NCI-H524 (cell line): ENCODE measurements at regions not wholly inside any gene's neighbourhood (a gene's known extent, or its start where the extent isn't known, plus 50 kb on each side); places are given as distances from the start of the nearest gene placed in this dataset.
A peak's percentile ranks its signal among the peaks of the same experiment; 100 is the strongest.

Experiments used
- DNase-seq, 2 experiments: peaks; one replicate each; lab custom pipeline; 2025; lab: John Stamatoyannopoulos, UW

DNA sequence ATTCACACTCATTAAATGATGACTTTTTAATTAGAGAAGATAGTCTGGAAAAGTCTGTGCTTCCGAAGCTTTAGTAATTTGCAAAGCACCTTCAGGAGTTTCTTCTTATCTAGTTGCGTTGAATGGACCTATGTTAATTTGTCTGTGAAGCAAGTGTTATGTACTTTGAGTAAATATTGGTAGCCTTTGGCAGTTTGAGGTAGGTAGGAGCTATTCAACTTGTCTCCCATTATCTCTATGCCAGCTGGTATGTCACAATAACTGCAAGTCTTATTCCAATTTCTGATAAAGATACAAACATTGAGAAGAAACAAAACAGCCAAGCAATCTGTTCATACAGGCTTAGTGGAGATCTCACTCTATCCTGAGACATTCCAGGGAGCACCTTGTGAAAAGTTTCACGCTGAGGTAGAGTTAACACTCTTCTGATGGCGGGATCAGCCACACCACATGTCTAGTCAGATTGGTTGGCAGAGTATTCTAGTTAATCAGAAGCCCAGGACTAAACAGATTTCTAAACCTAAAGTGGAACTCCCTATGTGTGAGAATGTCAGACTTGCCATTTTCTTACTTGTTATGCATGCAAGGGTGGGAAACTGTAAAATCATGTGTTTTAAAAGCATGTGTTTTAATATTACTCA, 219.8 kb upstream of the MANEA start:
- no peak for DNase-seq

DNA sequence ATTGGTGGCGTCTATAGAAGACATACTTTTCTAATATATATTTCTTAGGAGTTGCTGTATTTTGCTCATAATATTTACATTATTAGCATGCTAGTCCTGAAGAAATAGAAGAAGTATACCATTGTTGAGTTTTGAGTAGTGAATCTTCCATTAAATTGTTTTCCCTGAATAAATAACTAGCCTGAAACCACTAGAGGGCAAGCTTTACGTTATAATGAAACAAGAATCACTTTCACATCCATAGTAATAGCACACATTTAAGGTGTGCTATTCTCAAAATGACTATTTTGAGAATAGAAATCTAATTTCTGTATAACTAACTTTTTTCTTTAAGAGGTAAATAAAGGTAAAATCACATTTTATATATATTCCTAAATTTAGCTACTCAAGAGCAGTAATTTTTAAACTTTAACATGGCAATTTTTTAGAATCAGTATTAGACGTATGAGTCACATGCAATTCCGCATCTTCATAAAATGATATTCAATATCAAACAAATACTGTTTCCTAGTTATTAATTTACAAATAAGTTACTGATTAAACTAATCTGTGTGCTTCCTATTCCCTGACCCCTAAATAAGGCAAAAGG, 213.2 kb upstream of the MANEA start:
- peak; percentile 7 to 55 for DNase-seq

GRCh38 chr6:95365454-95365853, 211.9 kb upstream of the MANEA start:
- no peak for DNase-seq

DNA sequence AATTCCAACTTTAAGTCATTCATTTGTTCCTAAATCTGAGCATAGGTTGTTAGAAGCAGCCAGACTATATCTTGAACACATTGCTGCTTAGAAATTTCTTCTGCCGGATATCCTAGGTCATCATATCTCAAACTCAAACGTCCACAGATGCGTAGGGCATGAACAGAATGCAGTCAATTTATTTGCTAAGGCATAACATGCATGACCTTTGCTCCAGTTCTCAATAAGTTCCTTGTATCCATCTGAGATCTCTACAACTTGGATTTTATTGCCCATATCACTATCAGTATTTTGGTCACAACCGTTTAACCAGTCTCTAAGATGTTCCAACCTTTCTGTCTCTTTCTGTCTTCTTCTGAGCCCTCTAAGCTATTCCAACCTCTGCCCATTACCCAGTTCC, 210.9 kb upstream of the MANEA start:
- no peak for DNase-seq

GRCh38 chr6:95383878-95384277, 193.5 kb upstream of the MANEA start:
- DNase-seq, result no peak

DNA sequence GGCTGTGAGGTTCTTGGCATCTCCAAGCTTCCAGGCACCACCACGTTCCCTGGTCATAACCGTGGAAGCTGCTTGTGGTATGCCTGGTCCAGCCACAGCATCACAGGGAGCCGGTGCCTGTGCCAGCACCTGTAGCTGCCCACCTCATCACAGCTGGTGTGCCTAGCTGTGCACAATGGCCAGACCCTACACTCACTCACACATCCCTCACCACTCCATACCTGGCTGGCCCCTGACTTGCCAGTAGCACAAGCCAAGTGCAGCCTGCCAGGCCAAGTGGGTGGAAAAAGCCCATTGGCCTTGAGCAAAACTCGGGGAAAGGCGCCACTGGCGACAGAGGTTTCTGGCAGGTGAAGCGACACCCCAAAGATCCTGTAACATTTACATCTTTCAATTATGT, 192.3 kb upstream of the MANEA start:
- no peak for DNase-seq

DNA sequence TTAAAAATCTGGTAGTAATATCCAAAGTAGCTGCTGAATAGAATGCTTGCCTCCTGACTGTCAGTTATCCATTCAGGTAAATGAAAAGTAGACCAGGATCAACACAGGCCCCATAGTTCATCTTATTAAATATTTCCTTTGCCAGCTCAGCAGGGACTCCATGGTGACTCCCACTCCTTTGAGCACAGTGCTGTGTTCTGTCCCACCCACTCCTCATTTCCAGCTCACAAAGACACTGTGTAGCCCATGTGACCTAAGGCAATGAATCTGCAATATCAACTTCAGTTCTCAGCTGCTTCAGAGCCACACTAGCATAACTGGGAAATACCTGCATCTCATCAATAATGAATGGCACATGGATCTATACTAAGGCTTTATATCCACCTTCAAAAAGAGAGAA, 189.5 kb upstream of the MANEA start:
- DNase-seq, result no peak

GRCh38 chr6:95404777-95405176, 172.6 kb upstream of the MANEA start:
- no peak for DNase-seq

- DNase-seq, result no peak
These were observed 169.2 kb upstream of the MANEA start for GRCh38 chr6:95408111-95408510.

DNA sequence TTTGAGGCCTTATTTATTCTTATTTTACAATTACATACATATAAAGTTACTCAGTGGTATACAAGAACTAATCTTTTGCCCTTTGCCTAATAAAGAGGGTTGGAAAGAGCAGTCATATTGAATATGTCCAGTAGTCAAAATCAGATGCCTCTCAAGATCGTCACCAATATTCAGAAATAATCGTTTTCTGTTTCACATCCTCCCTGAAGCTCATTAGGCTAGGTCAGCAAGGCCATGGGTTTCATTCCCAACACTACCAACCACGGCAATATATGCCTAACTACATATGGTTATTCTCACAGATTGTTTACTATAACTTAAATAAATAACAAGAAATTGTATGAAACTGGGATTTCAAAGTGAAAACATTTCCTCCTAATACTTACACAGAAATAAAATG, 167.2 kb upstream of the MANEA start:
- DNase-seq, result no peak

GRCh38 chr6:95413789-95414188, 163.5 kb upstream of the MANEA start:
- no peak for DNase-seq

GRCh38 chr6:95417856-95418255, 159.5 kb upstream of the MANEA start:
- no peak for DNase-seq

DNA sequence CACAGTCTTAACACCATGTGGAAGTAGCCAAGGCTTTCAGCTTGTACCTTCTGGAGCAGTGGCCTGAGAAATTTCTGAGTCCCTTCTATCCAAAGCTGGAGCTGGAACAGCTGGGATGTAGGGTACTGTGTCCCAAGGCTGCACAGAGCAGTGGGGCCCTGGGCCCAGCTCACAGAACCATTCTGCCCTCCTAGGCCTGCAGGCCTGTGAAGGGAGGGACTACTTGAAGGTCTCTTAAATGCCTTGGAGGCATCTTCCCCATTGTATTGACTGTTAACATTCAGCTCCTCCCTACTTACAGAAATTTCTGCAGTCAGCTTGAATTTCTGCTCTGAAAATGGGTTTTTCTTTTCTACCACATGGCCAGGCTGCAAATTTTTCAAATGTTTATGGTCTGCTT, 156.5 kb upstream of the MANEA start:
- DNase-seq, result no peak

- DNase-seq, result no peak
These were observed 154.0 kb upstream of the MANEA start for GRCh38 chr6:95423331-95423730.

DNA sequence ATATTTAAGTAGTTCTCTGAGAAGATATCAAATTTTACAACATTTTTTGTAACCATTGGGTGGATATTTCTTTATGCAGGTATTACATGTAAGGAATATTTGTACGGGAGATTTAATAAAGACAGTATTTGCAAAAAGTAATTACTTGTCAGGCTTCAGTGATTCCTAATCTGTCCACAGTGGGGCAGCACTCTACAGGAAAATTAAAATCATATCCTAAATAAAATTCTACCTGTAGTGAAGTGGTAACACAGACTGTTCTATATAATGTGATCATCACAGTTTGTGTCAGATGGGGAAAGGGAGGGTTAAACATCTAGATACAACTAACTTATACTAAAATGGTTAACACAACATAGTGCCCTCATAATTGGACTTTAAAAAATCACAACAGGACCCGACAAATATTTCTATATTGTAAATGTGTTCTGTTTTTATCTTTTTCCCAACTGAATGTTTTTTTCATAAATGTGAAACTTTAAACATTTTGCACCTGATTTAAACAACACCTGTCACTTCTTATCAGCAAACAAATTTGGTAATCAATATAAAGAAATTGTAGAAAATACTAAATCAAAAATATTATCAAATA, 145.6 kb upstream of the MANEA start:
- peak in 1 of 2 experiments; percentile 51 for DNase-seq

DNA sequence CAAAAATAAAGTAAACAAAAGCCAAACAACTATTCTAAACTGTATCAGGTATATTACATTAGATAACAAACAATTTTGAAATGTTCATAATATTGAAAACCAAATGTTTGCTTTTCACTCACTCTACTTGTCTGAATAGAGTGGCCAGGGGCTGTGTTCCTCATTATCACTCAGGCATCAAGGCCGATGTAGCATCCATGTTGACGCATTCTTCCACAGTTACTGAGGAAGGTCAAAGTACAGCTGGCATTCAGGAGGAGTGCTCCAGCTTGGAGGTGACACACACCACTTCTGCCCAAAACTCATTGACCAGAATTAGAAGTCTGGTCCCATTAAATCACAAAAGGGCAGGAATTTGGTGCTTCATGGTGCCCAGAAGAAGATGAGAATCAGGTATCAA, 137.6 kb upstream of the MANEA start:
- no peak for DNase-seq

GRCh38 chr6:95448208-95448607, 129.1 kb upstream of the MANEA start:
- DNase-seq, result no peak

- no peak for DNase-seq
These were observed 107.8 kb upstream of the MANEA start for GRCh38 chr6:95469511-95469910.

- DNase-seq, result no peak
These were observed 98.4 kb upstream of the MANEA start for GRCh38 chr6:95478941-95479340.

- DNase-seq, result no peak
These were observed 89.5 kb upstream of the MANEA start for GRCh38 chr6:95487817-95488216.

DNA sequence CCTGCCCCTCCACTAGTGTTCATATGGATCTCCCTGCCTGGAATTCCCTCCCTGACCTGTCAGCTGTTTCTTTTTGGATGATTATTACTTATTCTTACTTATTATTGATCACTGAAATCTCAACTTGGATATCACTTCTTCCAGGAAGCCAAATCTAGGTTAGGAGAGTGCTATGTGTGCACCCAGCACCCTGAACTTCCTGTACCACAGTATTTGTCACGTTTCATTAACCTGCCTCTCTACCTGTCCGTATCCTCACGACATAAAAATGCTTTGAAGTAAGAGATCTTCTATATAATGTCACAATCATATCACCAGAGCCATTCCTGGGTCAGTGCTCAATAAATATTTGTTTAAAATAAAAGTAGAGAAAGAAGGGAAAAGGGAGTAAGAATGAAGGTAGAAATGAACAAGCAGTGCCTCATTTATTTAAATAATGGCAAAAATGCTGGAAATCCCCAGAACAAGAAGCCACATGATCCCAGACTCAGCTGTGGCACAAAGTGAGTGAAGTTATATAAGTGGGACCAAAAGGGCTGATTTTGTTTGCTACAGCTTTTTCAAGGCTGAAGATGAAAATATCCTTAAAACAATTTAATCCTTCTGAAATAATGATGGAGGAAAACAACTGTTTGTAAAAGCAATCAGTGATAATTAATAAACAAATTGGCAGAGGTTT, 88.0 kb upstream of the MANEA start:
- no peak for DNase-seq

- DNase-seq, result no peak
These were observed 80.4 kb upstream of the MANEA start for GRCh38 chr6:95496769-95497426.
